PC-9 (cell line): ENCODE measurements at regions not wholly inside any gene's neighbourhood (a gene's known extent, or its start where the extent isn't known, plus 50 kb on each side); places are given as distances from the start of the nearest gene placed in this dataset.

ENCODE experiments used
- BruUV-seq: library from RNA; stranded (reverse); fragments of 400-500 nt; replicated peaks from 2 replicates; lab custom pipeline; 2021; lab: Mats Ljungman, UMichigan
- CTCF ChIA-PET: fragments of 300-600 bp; sonication (Branson Sonifier 250); formaldehyde crosslinking; loops from one replicate; lab custom pipeline; 2022; ENCODE audit warnings: antibody characterized with exemption; lab: Charles Lee
- POLR2A ChIA-PET: fragments of 300-600 bp; sonication (Branson Sonifier 250); formaldehyde crosslinking; loops from one replicate; lab custom pipeline; 2022; ENCODE audit warnings: antibody characterized with exemption; ENCODE audit not compliant: unreplicated experiment; lab: Charles Lee
- DNase-seq, 2 experiments: peaks; one replicate each; pipeline versions ENCODE4 v3.0.0 to v3.0.0-alpha.2; 2015 to 2022; ENCODE audit warnings: mixed read lengths in 1 of 2
- H2AFZ ChIP-seq: fragments of 200-600 bp; sonication (generic); 2 replicates; pipeline ENCODE4 v1.8.1; 2017; ENCODE audit warnings: antibody characterized with exemption
- H3F3A ChIP-seq: fragments of 200-600 bp; sonication (generic); 2 replicates; pipeline ENCODE4 v1.8.1; 2017; ENCODE audit warnings: antibody characterized with exemption, mild to moderate bottlenecking, low read depth; ENCODE audit not compliant: insufficient read depth
- H3K27ac ChIP-seq: fragments of 200-600 bp; sonication (generic); 2 replicates; pipeline ENCODE4 v1.6.1; 2016; ENCODE audit warnings: mixed run types
- H3K27me3 ChIP-seq: fragments of 200-600 bp; sonication (generic); 2 replicates; pipeline ENCODE4 v1.6.1; 2016; ENCODE audit warnings: low read depth, mixed run types; ENCODE audit not compliant: insufficient read depth
- H3K36me3 ChIP-seq: fragments of 200-600 bp; sonication (generic); 2 replicates; pipeline ENCODE4 v1.6.1; 2016; ENCODE audit warnings: low read depth, mixed run types
- H3K4me1 ChIP-seq: fragments of 200-600 bp; sonication (generic); replicated peaks from 2 replicates; pipeline ENCODE4 v1.6.1; 2016; ENCODE audit warnings: mixed run types; ENCODE audit not compliant: insufficient read depth
- H3K4me2 ChIP-seq: fragments of 200-600 bp; sonication (generic); 2 replicates; pipeline ENCODE4 v1.6.1; 2017; ENCODE audit warnings: mixed run types
- H3K4me3 ChIP-seq: fragments of 200-600 bp; sonication (generic); 2 replicates; pipeline ENCODE4 v1.6.1; 2016; ENCODE audit warnings: mixed run types
- H3K79me2 ChIP-seq: fragments of 200-600 bp; sonication (generic); 2 replicates; pipeline ENCODE4 v1.6.1; 2017; ENCODE audit warnings: low read depth, mixed run types
- H3K9me2 ChIP-seq: fragments of 200-600 bp; sonication (generic); 2 replicates; pipeline ENCODE4 v1.8.1; 2017; ENCODE audit warnings: mild to moderate bottlenecking; ENCODE audit not compliant: insufficient read depth
- H3K9me3 ChIP-seq: fragments of 200-600 bp; sonication (generic); 2 replicates; pipeline ENCODE4 v1.8.1; 2016; ENCODE audit warnings: low read depth; ENCODE audit not compliant: insufficient read depth
- H4K20me1 ChIP-seq: fragments of 200-600 bp; sonication (generic); 2 replicates; pipeline ENCODE4 v1.8.1; 2017; ENCODE audit not compliant: insufficient read depth
- CTCF ChIP-seq: fragments of 200-600 bp; sonication (generic); conservative IDR thresholded peaks from 2 replicates; pipeline ENCODE4 v1.6.1; 2017; ENCODE audit warnings: mixed run types, antibody characterized with exemption, mild to moderate bottlenecking, moderate library complexity
- EZH2 ChIP-seq: fragments of 200-600 bp; sonication (generic); IDR thresholded peaks from 2 replicates; pipeline ENCODE4 v1.8.0; 2017; ENCODE audit warnings: antibody characterized with exemption, low read depth
- intact Hi-C: fragments of 100-400 bp; cut with micrococcal nuclease; formaldehyde crosslinking; loops from one replicate; pipeline ENCODE4 v1.10.0; 2022; ENCODE audit not compliant: unreplicated experiment

- no peaks in the 10 kb centered on the region; the same call in 1 of the 2 replicates for H3K36me3 ChIP-seq
- TF ChIP-seq EZH2 (no peak), CTCF (no peak)
Observed at GRCh38 chr9:88776717-88777497, 214.4 kb upstream of the S1PR3 start.

GRCh38 chr9:88777498-88778312 is 213.6 kb upstream of the S1PR3 start:
- intact Hi-C loops, result loop anchor here (2.0 to 5.0 kb wide), 5 partner anchors 40 to 361 kb away; no protein-coding TSS in a partner anchor
- H3K4me1 ChIP-seq, result peaks cover 53% of the 10 kb centered on the region

More at GRCh38 chr9:88776717-88777497, 214.4 kb upstream of the S1PR3 start:
- Histone ChIP-seq H3K27ac (peak overlapping the region; percentile 98), H3K27me3 (no peaks in the 10 kb centered on the region), H3K4me2 (peak overlapping the region; percentile 52), H3K9me3 (peaks cover 12% of the 10 kb centered on the region), H4K20me1 (no peaks in the 10 kb centered on the region), H3K9me2 (no peaks in the 10 kb centered on the region), H3K4me1 (peaks cover 53% of the 10 kb centered on the region), H3K4me3 (peak overlapping the region; percentile 24; the same call in 1 of the 2 replicates), H3F3A (peaks cover 28% of the 10 kb centered on the region), H3K79me2 (no peaks in the 10 kb centered on the region), H2AFZ (no peak overlapping the region)
- CTCF ChIA-PET, result interaction anchor here (0.6 to 0.9 kb wide), 3 partner anchors 19 to 195 kb away, joined by 3 to 12 read pairs (median 4); no protein-coding TSS in a partner anchor
- intact Hi-C loops, result loop anchor here (2.0 to 5.0 kb wide), 5 partner anchors 40 to 362 kb away; no protein-coding TSS in a partner anchor
- POLR2A ChIA-PET, result interaction anchor here (0.7 kb wide), 1 partner anchor 175 kb away, joined by 3 read pairs; no protein-coding TSS in a partner anchor
- peak; percentile 41 to 91 for DNase-seq
- BruUV-seq, result no TSS peak

More at GRCh38 chr9:88777498-88778312, 213.6 kb upstream of the S1PR3 start:
- H3K4me3 ChIP-seq, result no peak overlapping the region
- H3K9me2 ChIP-seq, result no peaks in the 10 kb centered on the region
- H4K20me1 ChIP-seq, result no peaks in the 10 kb centered on the region
- H3K9me3 ChIP-seq, result peaks cover 6% of the 10 kb centered on the region
- TF ChIP-seq CTCF, result no peak
- no peak for TF ChIP-seq EZH2
- no TSS peak for BruUV-seq
- DNase-seq, result no peak
- H3K4me2 ChIP-seq, result peak overlapping the region; percentile 52
- ChIA-PET POLR2A (interaction anchor here (0.5 kb wide), 1 partner anchor 16 kb away, joined by 3 read pairs; no protein-coding TSS in a partner anchor), CTCF (interaction anchor here (0.6 to 0.9 kb wide), 4 partner anchors 16 to 581 kb away, joined by 3 read pairs; no protein-coding TSS in a partner anchor)
- peaks cover 28% of the 10 kb centered on the region for H3F3A ChIP-seq
- H3K27me3 ChIP-seq, result no peaks in the 10 kb centered on the region
- H2AFZ ChIP-seq, result no peak overlapping the region
- H3K79me2 ChIP-seq, result no peaks in the 10 kb centered on the region
- H3K36me3 ChIP-seq, result no peaks in the 10 kb centered on the region; the same call in 1 of the 2 replicates
- peak overlapping the region; percentile 98 for H3K27ac ChIP-seq
